GM12891 (cell line): ENCODE measurements at regions not wholly inside any gene's neighbourhood (a gene's known extent, or its start where the extent isn't known, plus 50 kb on each side); places are given as distances from the start of the nearest gene placed in this dataset.

ENCODE experiments used
- POLR2A ChIP-seq: IDR thresholded peaks from 2 replicates; pipeline ENCODE4 v1.6.1; 2011; ENCODE audit warnings: low read depth, low read length, control low read depth
- POLR2AphosphoS5 ChIP-seq: IDR thresholded peaks from 2 replicates; pipeline ENCODE4 v1.6.1; 2011; ENCODE audit warnings: low read depth, low read length, control low read depth
- SPI1 ChIP-seq: IDR thresholded peaks from 2 replicates; pipeline ENCODE4 v1.6.1; 2011; ENCODE audit warnings: low read depth, low read length, control low read depth

DNA sequence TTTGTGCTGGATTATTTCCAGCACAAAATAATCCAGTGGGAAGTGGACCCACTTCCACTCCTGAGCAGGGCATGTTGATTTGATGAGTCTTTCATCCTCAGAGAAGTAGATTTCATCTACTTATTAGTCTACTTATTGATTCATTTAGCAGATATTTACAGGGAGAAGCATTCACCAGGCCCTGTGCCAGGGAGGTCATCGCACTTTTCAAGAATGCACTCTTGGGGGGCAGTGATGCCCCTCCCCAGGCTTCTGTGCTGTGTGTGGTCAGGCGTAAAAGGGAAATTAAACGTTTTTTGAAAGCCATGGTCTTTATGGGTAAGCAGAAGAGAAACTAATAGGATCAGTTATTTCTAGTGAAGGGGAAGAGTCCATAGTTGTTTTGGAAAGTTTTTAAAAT is 610.7 kb upstream of the TMEM132C start:
- TF ChIP-seq POLR2A (no peak), POLR2AphosphoS5 (no peak), SPI1 (no peak)
